SJSA1 (cell line): ENCODE measurements at regions not wholly inside any gene's neighbourhood (a gene's known extent, or its start where the extent isn't known, plus 50 kb on each side); places are given as distances from the start of the nearest gene placed in this dataset.
A peak's percentile ranks its signal among the peaks of the same experiment; 100 is the strongest.

Experiments used
- DNase-seq, 2 experiments: peaks; one replicate each; pipeline ENCODE4 v3.0.0-alpha.2; 2015 to 2020; ENCODE audit warnings: low spot score in 2 of 2, low read depth in 1 of 2
- H3K27ac ChIP-seq: fragments of 250-450 bp; sonication (Bioruptor Pico); 2 replicates; pipeline ENCODE4 v1.5.1; 2020; ENCODE audit warnings: mild to moderate bottlenecking, moderate library complexity
- H3K27me3 ChIP-seq: fragments of 250-450 bp; sonication (Bioruptor Pico); replicated peaks from 2 replicates; pipeline ENCODE4 v1.5.1; 2020; ENCODE audit warnings: mild to moderate bottlenecking, moderate library complexity
- H3K36me3 ChIP-seq: fragments of 250-450 bp; sonication (Bioruptor Pico); 2 replicates; pipeline ENCODE4 v1.5.1; 2020; ENCODE audit warnings: mild to moderate bottlenecking
- H3K4me1 ChIP-seq: fragments of 250-450 bp; sonication (Bioruptor Pico); replicated peaks from 2 replicates; pipeline ENCODE4 v1.6.1; 2021; ENCODE audit warnings: mild to moderate bottlenecking
- H3K4me3 ChIP-seq: fragments of 250-450 bp; sonication (Bioruptor Pico); 2 replicates; pipeline ENCODE4 v1.5.1; 2020; ENCODE audit warnings: mild to moderate bottlenecking
- H3K9me3 ChIP-seq: fragments of 250-450 bp; sonication (Bioruptor Pico); replicated peaks from 2 replicates; pipeline ENCODE4 v1.5.1; 2020; ENCODE audit warnings: mild to moderate bottlenecking

GRCh38 chr1:87505391-87505983 lies 176.8 kb downstream of the LMO4 start:
- Histone ChIP-seq H3K9me3 (no peaks in the 10 kb centered on the region), H3K4me1 (no peaks in the 10 kb centered on the region), H3K27ac (no peak overlapping the region), H3K4me3 (no peak overlapping the region), H3K36me3 (no peaks in the 10 kb centered on the region), H3K27me3 (no peaks in the 10 kb centered on the region)
- DNase-seq = no peak

DNA sequence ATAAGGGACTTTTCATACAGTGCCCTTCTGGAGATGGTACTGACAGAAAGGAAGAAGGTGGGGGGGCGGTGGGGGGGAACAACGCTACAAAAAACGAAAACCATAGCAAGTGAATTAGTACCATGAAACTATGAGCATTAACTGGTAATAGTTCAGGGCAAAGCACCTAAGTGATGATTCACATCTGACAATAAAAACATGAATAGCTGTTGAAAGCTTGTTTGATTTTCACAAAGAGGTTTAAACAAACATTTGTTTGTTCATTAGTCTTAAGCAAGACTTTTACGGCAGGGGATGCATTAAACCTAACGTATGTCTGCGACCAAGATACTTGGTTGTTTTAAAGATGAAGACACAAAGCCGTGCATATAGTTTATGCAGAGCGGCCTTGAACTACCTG lies 177.5 kb downstream of the LMO4 start:
- Histone ChIP-seq H3K4me1 (no peaks in the 10 kb centered on the region), H3K27ac (no peak overlapping the region), H3K4me3 (no peak overlapping the region), H3K27me3 (no peaks in the 10 kb centered on the region), H3K36me3 (no peaks in the 10 kb centered on the region), H3K9me3 (no peaks in the 10 kb centered on the region)
- no peak for DNase-seq

- Histone ChIP-seq H3K27ac (no peak overlapping the region), H3K9me3 (no peaks in the 10 kb centered on the region), H3K4me3 (no peak overlapping the region), H3K36me3 (no peaks in the 10 kb centered on the region), H3K27me3 (no peaks in the 10 kb centered on the region), H3K4me1 (no peaks in the 10 kb centered on the region; the same call in 1 of the 2 replicates)
- no peak for DNase-seq
Observed at GRCh38 chr1:87508247-87508787, 179.6 kb downstream of the LMO4 start.

GRCh38 chr1:87510540-87510939 lies 181.9 kb downstream of the LMO4 start:
- no peaks in the 10 kb centered on the region for H3K36me3 ChIP-seq
- H3K27ac ChIP-seq = no peak overlapping the region
- DNase-seq = no peak
- H3K4me1 ChIP-seq = no peaks in the 10 kb centered on the region; the same call in 1 of the 2 replicates
- no peak overlapping the region for H3K4me3 ChIP-seq
- no peaks in the 10 kb centered on the region for H3K9me3 ChIP-seq
- H3K27me3 ChIP-seq = no peaks in the 10 kb centered on the region

DNA sequence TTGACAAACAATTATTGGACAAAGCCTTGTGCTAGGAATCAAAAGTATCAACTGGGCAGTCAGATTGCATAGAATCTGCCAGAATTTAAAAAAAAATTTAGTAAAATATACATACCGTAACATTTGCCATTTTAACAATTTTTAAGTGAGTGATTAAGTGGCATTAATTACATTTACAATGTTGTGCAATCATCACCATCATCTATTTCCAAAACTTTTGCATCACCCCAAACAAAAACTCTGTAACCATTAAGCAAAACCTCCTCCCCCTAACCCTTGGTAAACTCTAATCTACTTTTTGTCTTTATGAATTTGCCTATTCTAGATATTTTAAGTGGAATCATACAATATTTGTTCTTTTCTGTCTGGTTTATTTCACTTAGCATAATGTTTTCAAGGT lies 182.8 kb downstream of the LMO4 start:
- Histone ChIP-seq H3K27me3 (no peaks in the 10 kb centered on the region), H3K27ac (no peak overlapping the region)

DNA sequence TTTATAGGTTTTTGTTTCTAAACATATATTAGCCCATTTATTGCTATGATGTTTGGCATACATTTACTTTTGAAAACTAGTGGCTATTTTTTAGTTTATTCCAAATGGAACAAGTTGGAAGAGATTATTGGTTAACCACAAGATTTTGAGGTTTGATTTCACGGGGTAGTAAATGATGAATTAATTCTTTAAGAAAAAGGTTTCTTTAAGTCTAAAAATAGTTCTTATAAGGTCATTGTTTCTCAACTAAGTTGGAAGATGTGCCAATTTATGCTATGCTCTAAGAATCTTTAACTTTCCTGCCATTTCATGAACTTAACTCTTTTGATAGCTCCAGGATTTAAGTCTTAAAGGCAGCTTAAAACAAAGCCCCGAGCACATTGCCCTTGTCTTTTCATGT lies 183.8 kb downstream of the LMO4 start:
- Histone ChIP-seq H3K27me3 (no peaks in the 10 kb centered on the region), H3K36me3 (no peaks in the 10 kb centered on the region), H3K9me3 (no peaks in the 10 kb centered on the region), H3K4me3 (no peak overlapping the region), H3K4me1 (no peaks in the 10 kb centered on the region; the same call in 1 of the 2 replicates), H3K27ac (no peak overlapping the region)
- no peak for DNase-seq

More for the DNA sequence above, 182.8 kb downstream of the LMO4 start:
- no peaks in the 10 kb centered on the region for H3K9me3 ChIP-seq
- no peak for DNase-seq
- H3K36me3 ChIP-seq = no peaks in the 10 kb centered on the region
- H3K4me1 ChIP-seq = no peaks in the 10 kb centered on the region; the same call in 1 of the 2 replicates
- no peak overlapping the region for H3K4me3 ChIP-seq

GRCh38 chr1:87513255-87513654 lies 184.6 kb downstream of the LMO4 start:
- Histone ChIP-seq H3K4me1 (no peaks in the 10 kb centered on the region; the same call in 1 of the 2 replicates), H3K27ac (no peak overlapping the region), H3K36me3 (no peaks in the 10 kb centered on the region), H3K27me3 (no peaks in the 10 kb centered on the region), H3K4me3 (no peak overlapping the region), H3K9me3 (no peaks in the 10 kb centered on the region)
- peak in 1 of 2 experiments; percentile 3 for DNase-seq

DNA sequence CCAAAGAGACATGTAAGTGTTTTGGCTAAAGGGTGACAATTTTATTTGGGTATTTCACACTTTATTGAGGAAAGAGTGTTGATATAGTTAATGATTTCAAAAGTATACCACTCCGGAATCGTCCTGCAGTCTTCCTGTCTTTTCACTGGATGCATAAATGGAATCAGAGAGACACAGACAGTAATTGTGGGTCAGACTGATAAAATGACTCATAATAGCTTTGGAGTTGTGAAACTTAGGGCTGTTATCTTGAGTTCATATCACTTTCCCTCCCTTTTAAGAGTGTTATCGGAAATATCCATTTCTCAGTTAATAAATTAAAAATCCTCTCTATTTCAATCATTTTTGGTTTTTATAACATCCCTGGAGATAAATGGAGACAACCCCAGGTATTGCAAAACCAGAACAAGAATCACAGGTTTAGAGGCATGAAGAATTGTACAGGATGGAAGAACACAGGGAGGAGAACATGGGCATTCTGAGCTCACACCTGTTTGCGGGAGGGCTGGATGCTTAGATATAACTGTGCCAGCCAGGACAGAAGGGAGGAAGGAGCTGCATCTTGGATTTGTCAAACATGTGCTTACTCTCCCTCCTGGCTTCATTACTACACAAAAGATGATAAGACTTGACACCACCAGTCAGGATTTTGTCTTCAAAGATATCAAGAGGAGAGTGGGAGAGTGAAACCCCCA lies 185.4 kb downstream of the LMO4 start:
- no peak for DNase-seq
- Histone ChIP-seq H3K27me3 (no peaks in the 10 kb centered on the region), H3K4me1 (no peaks in the 10 kb centered on the region; the same call in 1 of the 2 replicates), H3K4me3 (no peak overlapping the region), H3K27ac (no peak overlapping the region), H3K9me3 (no peaks in the 10 kb centered on the region), H3K36me3 (no peaks in the 10 kb centered on the region)

DNA sequence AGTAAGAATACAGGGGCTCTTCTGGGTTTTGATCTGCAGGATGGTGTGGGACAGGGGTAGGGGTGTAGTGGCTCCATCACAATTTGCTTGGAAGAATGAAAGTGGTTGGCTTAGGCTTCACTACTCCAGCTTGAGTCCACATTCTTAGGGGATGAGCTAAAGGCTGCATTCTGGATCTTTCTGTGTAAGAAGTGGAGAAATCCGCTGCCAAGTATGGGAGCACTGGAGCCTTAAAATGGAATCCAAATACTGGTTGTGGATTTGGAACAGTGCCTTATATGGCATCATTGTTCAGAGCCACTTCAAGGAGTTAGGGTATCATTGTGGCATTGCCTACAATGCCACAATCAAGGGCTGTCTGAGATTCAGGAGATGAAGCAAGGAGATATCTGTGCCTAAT lies 187.1 kb downstream of the LMO4 start:
- Histone ChIP-seq H3K27me3 (no peaks in the 10 kb centered on the region), H3K27ac (no peak overlapping the region)
- DNase-seq = no peak

GRCh38 chr1:87518794-87519193 lies 190.1 kb downstream of the LMO4 start:
- Histone ChIP-seq H3K36me3 (no peaks in the 10 kb centered on the region), H3K27me3 (no peaks in the 10 kb centered on the region), H3K4me1 (peaks cover 11% of the 10 kb centered on the region), H3K4me3 (no peak overlapping the region), H3K9me3 (no peaks in the 10 kb centered on the region), H3K27ac (no peak overlapping the region)
- DNase-seq = no peak

More for the DNA sequence above, 187.1 kb downstream of the LMO4 start:
- Histone ChIP-seq H3K9me3 (no peaks in the 10 kb centered on the region), H3K36me3 (no peaks in the 10 kb centered on the region), H3K4me3 (no peak overlapping the region), H3K4me1 (no peaks in the 10 kb centered on the region; the same call in 1 of the 2 replicates)

DNA sequence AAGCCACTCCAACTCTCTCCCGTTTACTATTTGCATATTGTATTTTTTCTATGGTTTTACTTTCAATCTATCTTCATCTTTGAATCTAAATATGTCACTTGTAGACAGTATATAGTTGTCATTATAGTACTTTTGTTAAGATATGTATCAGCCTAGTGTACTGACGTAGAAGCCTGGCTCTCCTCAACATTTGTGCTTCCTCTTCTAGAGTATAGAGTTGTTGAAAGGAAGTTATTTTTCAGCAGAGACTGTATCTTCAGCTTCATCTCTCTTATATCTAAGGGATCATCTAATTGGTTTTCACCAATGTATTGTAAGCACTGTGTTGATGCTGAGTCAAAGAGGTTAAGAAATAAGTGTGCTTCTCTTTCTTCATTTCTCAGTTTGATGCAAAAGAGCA lies 192.8 kb downstream of the LMO4 start:
- H3K4me3 ChIP-seq = no peak overlapping the region
- no peaks in the 10 kb centered on the region for H3K9me3 ChIP-seq
- peaks cover 20% of the 10 kb centered on the region for H3K4me1 ChIP-seq
- no peak overlapping the region for H3K27ac ChIP-seq
- no peak for DNase-seq
- no peaks in the 10 kb centered on the region for H3K36me3 ChIP-seq
- no peaks in the 10 kb centered on the region for H3K27me3 ChIP-seq

DNA sequence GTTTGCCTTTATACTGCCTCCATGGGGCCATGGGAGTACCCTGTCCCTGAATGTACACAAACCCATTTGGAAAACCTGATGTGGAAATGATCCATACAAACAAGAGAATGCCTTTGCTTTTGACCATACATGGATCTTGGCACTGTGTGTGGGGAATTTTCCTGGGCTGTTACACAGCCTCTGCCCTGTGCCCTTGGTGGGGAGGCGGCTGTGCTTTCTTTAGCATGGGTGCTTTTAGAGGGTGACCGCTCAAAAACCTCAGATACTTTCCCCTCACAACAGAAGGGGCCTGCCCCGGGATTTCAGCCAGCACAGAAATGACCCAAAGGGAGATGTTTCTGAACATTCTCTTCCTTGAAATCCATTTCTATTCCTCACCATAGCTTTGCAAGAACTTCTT lies 194.8 kb downstream of the LMO4 start:
- H3K27ac ChIP-seq = no peak overlapping the region

GRCh38 chr1:87524021-87524754 lies 195.5 kb downstream of the LMO4 start:
- Histone ChIP-seq H3K27ac (no peak overlapping the region), H3K36me3 (no peaks in the 10 kb centered on the region), H3K4me1 (peaks cover 20% of the 10 kb centered on the region), H3K4me3 (no peak overlapping the region), H3K27me3 (no peaks in the 10 kb centered on the region), H3K9me3 (no peaks in the 10 kb centered on the region; the same call in 1 of the 2 replicates)
- DNase-seq = peak; percentile 60 to 68

More for the DNA sequence above, 194.8 kb downstream of the LMO4 start:
- Histone ChIP-seq H3K36me3 (no peaks in the 10 kb centered on the region), H3K27me3 (no peaks in the 10 kb centered on the region), H3K4me3 (no peak overlapping the region), H3K4me1 (peaks cover 20% of the 10 kb centered on the region), H3K9me3 (no peaks in the 10 kb centered on the region)
- DNase-seq = no peak
